ENCODE measurements at regions not wholly inside any gene's neighbourhood (a gene's known extent, or its start where the extent isn't known, plus 50 kb on each side); places are given as distances from the start of the nearest gene placed in this dataset.

DNA sequence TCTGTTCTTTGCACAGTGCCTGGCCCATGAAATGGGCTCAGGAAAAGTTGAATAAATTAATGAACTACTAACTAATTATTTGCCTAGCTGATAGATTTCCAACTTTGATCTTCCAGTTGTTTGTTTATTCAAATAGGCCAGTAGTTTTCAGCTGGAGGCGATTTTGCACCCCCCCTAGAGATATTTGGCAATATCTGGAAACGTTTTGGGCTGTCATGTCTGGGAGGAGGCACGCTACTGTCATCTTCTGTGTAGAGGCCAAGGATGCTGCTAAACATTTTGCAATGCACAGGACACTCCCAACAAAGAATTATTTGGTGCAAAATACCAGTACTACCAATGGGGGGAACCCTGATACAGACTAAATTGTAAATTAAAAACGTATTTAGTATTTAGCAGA lies 81.9 kb downstream of the VCX2 start:
- TF ChIP-seq, protein P1, sequence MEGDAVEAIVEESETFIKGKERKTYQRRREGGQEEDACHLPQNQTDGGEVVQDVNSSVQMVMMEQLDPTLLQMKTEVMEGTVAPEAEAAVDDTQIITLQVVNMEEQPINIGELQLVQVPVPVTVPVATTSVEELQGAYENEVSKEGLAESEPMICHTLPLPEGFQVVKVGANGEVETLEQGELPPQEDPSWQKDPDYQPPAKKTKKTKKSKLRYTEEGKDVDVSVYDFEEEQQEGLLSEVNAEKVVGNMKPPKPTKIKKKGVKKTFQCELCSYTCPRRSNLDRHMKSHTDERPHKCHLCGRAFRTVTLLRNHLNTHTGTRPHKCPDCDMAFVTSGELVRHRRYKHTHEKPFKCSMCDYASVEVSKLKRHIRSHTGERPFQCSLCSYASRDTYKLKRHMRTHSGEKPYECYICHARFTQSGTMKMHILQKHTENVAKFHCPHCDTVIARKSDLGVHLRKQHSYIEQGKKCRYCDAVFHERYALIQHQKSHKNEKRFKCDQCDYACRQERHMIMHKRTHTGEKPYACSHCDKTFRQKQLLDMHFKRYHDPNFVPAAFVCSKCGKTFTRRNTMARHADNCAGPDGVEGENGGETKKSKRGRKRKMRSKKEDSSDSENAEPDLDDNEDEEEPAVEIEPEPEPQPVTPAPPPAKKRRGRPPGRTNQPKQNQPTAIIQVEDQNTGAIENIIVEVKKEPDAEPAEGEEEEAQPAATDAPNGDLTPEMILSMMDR (IDR thresholded peaks at IDR 0.05) = no peak
- TF ChIP-seq POLR2A (IDR thresholded peaks at IDR 0.05) = no peak
